HL-60 (cell line): ENCODE measurements at regions not wholly inside any gene's neighbourhood (a gene's known extent, or its start where the extent isn't known, plus 50 kb on each side); places are given as distances from the start of the nearest gene placed in this dataset.

Experiments
- DNase-seq, 2 experiments: peaks; one replicate each; pipeline ENCODE4 v3.0.0-alpha.2; 2010 to 2020; ENCODE audit warnings: low read depth in 1 of 2, low spot score in 1 of 2
- H3K27ac ChIP-seq: fragments of 250-450 bp; sonication (Bioruptor Pico); replicated peaks from 2 replicates; pipeline ENCODE4 v1.5.1; 2020; ENCODE audit warnings: mild to moderate bottlenecking, moderate library complexity
- H3K27me3 ChIP-seq: fragments of 250-450 bp; sonication (Bioruptor Pico); 2 replicates; pipeline ENCODE4 v1.5.1; 2021; ENCODE audit warnings: mild to moderate bottlenecking, moderate library complexity; ENCODE audit not compliant: insufficient read depth, poor library complexity, severe bottlenecking
- H3K4me3 ChIP-seq: replicated peaks from 2 replicates; pipeline ENCODE4 v1.5.1; 2011; ENCODE audit warnings: mild to moderate bottlenecking, control low read depth, low read length; ENCODE audit not compliant: insufficient read depth
- CTCF ChIP-seq: IDR thresholded peaks from one replicate; pipeline ENCODE4 v1.5.1; 2011; ENCODE audit warnings: low read length, control low read depth, inconsistent platforms; ENCODE audit not compliant: insufficient read depth
- GABPA ChIP-seq: IDR thresholded peaks from 2 replicates; pipeline ENCODE4 v1.6.1; 2012; ENCODE audit warnings: low read depth
- POLR2AphosphoS5 ChIP-seq: IDR thresholded peaks from 2 replicates; pipeline ENCODE4 v1.6.1; 2012; ENCODE audit warnings: low read depth
- REST ChIP-seq: IDR thresholded peaks from 2 replicates; pipeline ENCODE4 v1.6.1; 2012; ENCODE audit warnings: low read depth; ENCODE audit not compliant: insufficient replicate concordance
- SPI1 ChIP-seq: IDR thresholded peaks from 2 replicates; pipeline ENCODE4 v1.6.1; 2012; ENCODE audit warnings: low read depth, mild to moderate bottlenecking, borderline replicate concordance

DNA sequence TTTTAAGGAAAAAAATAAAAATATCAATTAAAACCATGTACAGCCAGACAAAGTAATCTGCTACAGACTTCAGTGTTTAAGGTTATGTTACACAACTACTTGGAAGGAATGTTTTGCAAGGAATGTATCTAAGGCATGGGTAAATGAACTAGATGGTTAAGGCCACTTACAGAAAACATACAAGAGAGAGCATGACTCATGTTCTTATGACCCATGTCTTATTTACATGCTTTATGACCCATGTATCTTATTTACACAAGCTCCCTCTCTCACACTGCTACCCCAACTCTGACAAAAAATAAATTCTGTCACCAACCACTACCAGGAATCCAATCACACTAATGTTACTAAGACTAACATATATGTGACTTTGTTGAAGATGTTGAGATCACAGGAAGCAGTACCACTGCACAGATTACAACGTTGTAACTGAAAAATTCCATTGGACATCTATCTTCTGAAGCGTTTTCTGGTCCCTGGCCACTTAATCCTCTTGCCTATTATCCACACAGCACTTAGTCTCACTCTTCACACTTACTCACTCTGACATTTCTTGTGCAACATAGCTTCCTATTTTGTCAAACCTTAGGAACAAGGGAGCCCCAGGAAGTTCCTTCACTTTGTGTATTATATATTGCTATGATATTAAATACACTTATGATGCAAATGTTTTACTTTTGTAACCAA is 1630.1 kb upstream of the C9orf72 start:
- Histone ChIP-seq H3K27me3 (no peaks in the 10 kb centered on the region), H3K4me3 (no peak overlapping the region), H3K27ac (no peak overlapping the region)
- DNase-seq = no peak
- no peak for TF ChIP-seq POLR2AphosphoS5

GRCh38 chr9:29208670-29209069 is 1635.4 kb upstream of the C9orf72 start:
- peaks cover 5% of the 10 kb centered on the region for H3K27me3 ChIP-seq
- TF ChIP-seq REST (no peak), POLR2AphosphoS5 (no peak), GABPA (no peak), CTCF (no peak), SPI1 (no peak)
- H3K27ac ChIP-seq = no peak overlapping the region
- H3K4me3 ChIP-seq = no peak overlapping the region
- DNase-seq = no peak

DNA sequence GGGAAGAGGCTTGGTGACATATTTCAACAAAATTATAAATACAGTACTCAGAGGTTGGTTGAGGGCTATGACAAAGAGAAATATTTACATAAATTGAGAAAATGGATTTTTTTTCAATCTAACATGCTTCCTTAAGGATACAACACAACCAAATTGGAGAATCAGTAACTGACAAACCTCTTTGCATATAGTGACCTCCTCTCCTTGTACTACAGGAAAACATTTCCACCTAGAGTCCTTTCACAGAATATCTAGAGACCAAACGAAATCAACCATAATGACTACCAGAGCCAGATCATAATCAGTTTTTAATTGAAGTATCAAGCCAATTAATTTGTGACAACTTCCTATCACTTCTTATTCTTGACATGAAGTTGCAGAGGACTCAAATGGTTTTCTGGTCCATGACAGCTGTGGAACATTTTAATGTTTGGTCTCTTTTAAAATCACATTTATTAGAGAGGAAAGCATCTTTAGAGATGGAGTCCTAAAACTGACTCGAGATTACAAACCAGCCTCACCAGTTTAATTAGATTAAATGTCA is 1636.5 kb upstream of the C9orf72 start:
- no peak for DNase-seq
- H3K4me3 ChIP-seq = no peak overlapping the region
- peaks cover 5% of the 10 kb centered on the region for H3K27me3 ChIP-seq
- no peak overlapping the region for H3K27ac ChIP-seq
- TF ChIP-seq CTCF (no peak), GABPA (no peak), SPI1 (no peak), POLR2AphosphoS5 (no peak), REST (no peak)

DNA sequence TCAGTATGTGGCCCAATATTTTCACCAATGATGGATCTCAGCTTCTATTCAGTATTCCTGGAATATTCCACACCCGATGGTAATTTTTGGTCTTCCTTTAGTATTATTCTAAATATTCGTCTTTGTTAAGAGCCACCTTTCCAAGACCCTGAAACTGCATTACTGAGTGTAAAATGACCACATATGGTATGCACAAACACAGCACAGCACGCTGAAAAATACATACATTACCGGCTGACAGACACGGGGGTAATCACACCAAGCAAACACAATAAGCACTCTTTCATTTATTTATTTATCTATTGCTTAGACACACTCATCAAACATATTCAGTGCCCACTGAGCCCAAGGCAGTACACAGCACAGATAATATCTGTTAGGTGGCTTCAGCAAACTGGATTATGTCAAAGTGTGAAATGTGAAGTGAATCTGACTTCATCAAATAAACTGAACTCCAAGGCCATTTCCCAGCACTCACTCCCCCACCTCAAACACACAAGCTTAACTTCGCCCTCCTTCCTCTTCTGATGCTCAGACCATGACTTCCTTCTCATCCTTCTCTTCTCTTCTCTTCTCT is 1637.8 kb upstream of the C9orf72 start:
- no peak for DNase-seq
- TF ChIP-seq SPI1 (no peak), REST (no peak), GABPA (no peak)
- Histone ChIP-seq H3K27me3 (peaks cover 5% of the 10 kb centered on the region), H3K4me3 (no peak overlapping the region), H3K27ac (no peak overlapping the region)
